Renal pelvis (tissue), 1 donor: ENCODE measurements at regions not wholly inside any gene's neighbourhood (a gene's known extent, or its start where the extent isn't known, plus 50 kb on each side); places are given as distances from the start of the nearest gene placed in this dataset.

Source experiments
- DNase-seq: peaks from one replicate; pipeline ENCODE4 v3.0.0-alpha.2; 2013

- DNase-seq, result no peak
Measured at GRCh38 chr3:41148901-41149300, 50.4 kb upstream of the CTNNB1 start.
